SK-N-SH treated with all-trans-retinoic acid at 6 μM for 48 hours (cell line): ENCODE measurements at regions not wholly inside any gene's neighbourhood (a gene's known extent, or its start where the extent isn't known, plus 50 kb on each side); places are given as distances from the start of the nearest gene placed in this dataset.

Source experiments
- ATAC-seq: fragments of 200-7000 bp; cut with Tn5 transposase; 3 replicates; pipeline ENCODE4 v1.9.1; 2020; ENCODE audit warnings: mild to moderate bottlenecking, moderate library complexity
- ARNTL ChIP-seq: fragments of 450-650 bp; formaldehyde crosslinking; IDR thresholded peaks from 2 replicates; pipeline ENCODE4 v1.5.0; 2020; ENCODE audit warnings: low read depth, mild to moderate bottlenecking, moderate library complexity, borderline replicate concordance
- BACH2 ChIP-seq: fragments of 250-450 bp; sonication (Bioruptor Pico); IDR thresholded peaks from 2 replicates; pipeline ENCODE4 v1.9.0; 2021; ENCODE audit warnings: mild to moderate bottlenecking, borderline replicate concordance
- CREB5 ChIP-seq: fragments of 250-450 bp; sonication (Bioruptor Pico); IDR thresholded peaks from 2 replicates; pipeline ENCODE4 v1.5.1; 2020; ENCODE audit warnings: low read depth, mild to moderate bottlenecking, moderate library complexity
- CSDC2 ChIP-seq: fragments of 250-450 bp; sonication (Bioruptor Pico); IDR thresholded peaks from 2 replicates; pipeline ENCODE4 v1.5.0; 2020; ENCODE audit warnings: mild to moderate bottlenecking, moderate library complexity
- ESRRG ChIP-seq: fragments of 250-450 bp; sonication (Bioruptor Pico); IDR thresholded peaks from 2 replicates; pipeline ENCODE4 v1.6.1; 2021; ENCODE audit warnings: mild to moderate bottlenecking
- GLIS3 ChIP-seq: fragments of 250-450 bp; sonication (Bioruptor Pico); IDR thresholded peaks from 2 replicates; pipeline ENCODE4 v1.5.0; 2020; ENCODE audit warnings: mild to moderate bottlenecking, moderate library complexity
- ISL1 ChIP-seq: fragments of 250-450 bp; sonication (Bioruptor Pico); IDR thresholded peaks from 2 replicates; pipeline ENCODE4 v2.1.2; 2022; ENCODE audit warnings: mild to moderate bottlenecking, moderate library complexity
- OSR1 ChIP-seq: fragments of 250-450 bp; sonication (Bioruptor Pico); IDR thresholded peaks from 2 replicates; pipeline ENCODE4 v1.8.0; 2022; ENCODE audit warnings: moderate library complexity, mild to moderate bottlenecking, inconsistent platforms
- PPARA ChIP-seq: fragments of 250-450 bp; sonication (Bioruptor Pico); IDR thresholded peaks from 2 replicates; pipeline ENCODE4 v1.5.0; 2020; ENCODE audit warnings: mild to moderate bottlenecking, borderline replicate concordance
- RARB ChIP-seq: fragments of 250-450 bp; sonication (Bioruptor Pico); IDR thresholded peaks from 2 replicates; pipeline ENCODE4 v1.8.0; 2021; ENCODE audit warnings: mild to moderate bottlenecking, moderate library complexity
- SNAI2 ChIP-seq: fragments of 250-450 bp; sonication (Bioruptor Pico); IDR thresholded peaks from 2 replicates; pipeline ENCODE4 v1.5.0; 2020; ENCODE audit warnings: mild to moderate bottlenecking, moderate library complexity
- TCF4 ChIP-seq: fragments of 250-450 bp; sonication (Bioruptor Pico); IDR thresholded peaks from 2 replicates; pipeline ENCODE4 v1.8.0; 2021; ENCODE audit warnings: mild to moderate bottlenecking, moderate library complexity, borderline replicate concordance
- TOX ChIP-seq: fragments of 250-450 bp; sonication (Bioruptor Pico); IDR thresholded peaks from 2 replicates; pipeline ENCODE4 v1.8.0; 2021; ENCODE audit warnings: mild to moderate bottlenecking, moderate library complexity, borderline replicate concordance
- TSHZ2 ChIP-seq: fragments of 250-450 bp; sonication (Bioruptor Pico); IDR thresholded peaks from 2 replicates; pipeline ENCODE4 v1.5.0; 2020; ENCODE audit warnings: mild to moderate bottlenecking, moderate library complexity
- ZC3H10 ChIP-seq: fragments of 250-450 bp; sonication (Bioruptor Pico); IDR thresholded peaks from 2 replicates; pipeline ENCODE4 v1.5.1; 2021; ENCODE audit warnings: mild to moderate bottlenecking, moderate library complexity
- ZFP3 ChIP-seq: fragments of 250-450 bp; sonication (Bioruptor Pico); IDR thresholded peaks from 2 replicates; pipeline ENCODE4 v1.5.0; 2020; ENCODE audit warnings: mild to moderate bottlenecking, moderate library complexity
- ZFP30 ChIP-seq: fragments of 450-650 bp; formaldehyde crosslinking; IDR thresholded peaks from 2 replicates; pipeline ENCODE4 v1.5.0; 2022; ENCODE audit warnings: mild to moderate bottlenecking, moderate library complexity
- ZNF70 ChIP-seq: fragments of 450-650 bp; formaldehyde crosslinking; IDR thresholded peaks from 2 replicates; pipeline ENCODE4 v1.5.0; 2020; ENCODE audit warnings: mild to moderate bottlenecking, moderate library complexity
- ZNF8 ChIP-seq: fragments of 450-650 bp; formaldehyde crosslinking; IDR thresholded peaks from 2 replicates; pipeline ENCODE4 v1.5.0; 2020; ENCODE audit warnings: mild to moderate bottlenecking, moderate library complexity
- TF ChIP-seq, protein P1 (sequence below): fragments of 250-450 bp; sonication (Bioruptor Pico); IDR thresholded peaks from 2 replicates; pipeline ENCODE4 v1.8.0; 2021; ENCODE audit warnings: low read depth, mild to moderate bottlenecking, moderate library complexity, borderline replicate concordance
- TF ChIP-seq, protein P2 (sequence below): fragments of 250-450 bp; sonication (Bioruptor Pico); IDR thresholded peaks from 2 replicates; pipeline ENCODE4 v1.8.0; 2020; ENCODE audit warnings: mild to moderate bottlenecking, moderate library complexity, borderline replicate concordance

DNA sequence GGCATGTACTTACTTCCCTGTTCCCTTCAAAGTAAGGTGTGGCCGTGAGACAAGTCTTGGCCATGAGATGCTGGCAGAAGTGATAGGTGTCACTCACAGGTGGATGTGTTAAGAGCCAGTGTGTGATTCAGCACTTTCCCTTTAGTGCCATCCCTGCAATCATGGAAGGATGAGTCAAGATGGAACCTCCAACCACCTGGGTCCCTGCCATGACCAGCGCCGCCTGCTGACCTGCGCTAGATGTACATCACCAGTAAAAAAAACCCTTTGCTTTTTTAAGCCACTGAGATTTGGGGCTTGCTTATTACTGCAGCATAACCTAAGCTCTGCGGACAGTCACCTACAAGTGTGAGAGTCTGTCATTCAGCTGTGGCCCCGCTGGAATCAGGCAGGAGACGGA is 71.7 kb downstream of the TOMM20 start:
- no peak for ATAC-seq
- TF ChIP-seq TCF4 (CRISPR knock-in tag) (no peak), SNAI2 (no peak), CSDC2 (no peak), ZNF70 (no peak), ZFP3 (CRISPR knock-in tag) (no peak), TSHZ2 (CRISPR knock-in tag) (no peak), RARB (CRISPR knock-in tag) (no peak), ARNTL (CRISPR knock-in tag) (no peak), ZFP30 (CRISPR knock-in tag) (no peak), CREB5 (CRISPR knock-in tag) (no peak), GLIS3 (CRISPR knock-in tag) (no peak), OSR1 (no peak), BACH2 (CRISPR knock-in tag) (no peak)

GRCh38 chr1:235054936-235055335 is 73.7 kb downstream of the TOMM20 start:
- no peak for ATAC-seq

More at GRCh38 chr1:235054936-235055335, 73.7 kb downstream of the TOMM20 start:
- TF ChIP-seq RARB (CRISPR knock-in tag) (no peak), ESRRG (CRISPR knock-in tag) (no peak), OSR1 (no peak), PPARA (CRISPR knock-in tag) (no peak), ISL1 (CRISPR knock-in tag) (no peak), BACH2 (CRISPR knock-in tag) (no peak), CSDC2 (no peak), ZNF70 (no peak), ZNF8 (CRISPR knock-in tag) (no peak), ZC3H10 (no peak), ZFP3 (CRISPR knock-in tag) (no peak), TSHZ2 (CRISPR knock-in tag) (no peak), TOX (CRISPR knock-in tag) (no peak), CREB5 (CRISPR knock-in tag) (no peak)
- TF ChIP-seq, protein P1, sequence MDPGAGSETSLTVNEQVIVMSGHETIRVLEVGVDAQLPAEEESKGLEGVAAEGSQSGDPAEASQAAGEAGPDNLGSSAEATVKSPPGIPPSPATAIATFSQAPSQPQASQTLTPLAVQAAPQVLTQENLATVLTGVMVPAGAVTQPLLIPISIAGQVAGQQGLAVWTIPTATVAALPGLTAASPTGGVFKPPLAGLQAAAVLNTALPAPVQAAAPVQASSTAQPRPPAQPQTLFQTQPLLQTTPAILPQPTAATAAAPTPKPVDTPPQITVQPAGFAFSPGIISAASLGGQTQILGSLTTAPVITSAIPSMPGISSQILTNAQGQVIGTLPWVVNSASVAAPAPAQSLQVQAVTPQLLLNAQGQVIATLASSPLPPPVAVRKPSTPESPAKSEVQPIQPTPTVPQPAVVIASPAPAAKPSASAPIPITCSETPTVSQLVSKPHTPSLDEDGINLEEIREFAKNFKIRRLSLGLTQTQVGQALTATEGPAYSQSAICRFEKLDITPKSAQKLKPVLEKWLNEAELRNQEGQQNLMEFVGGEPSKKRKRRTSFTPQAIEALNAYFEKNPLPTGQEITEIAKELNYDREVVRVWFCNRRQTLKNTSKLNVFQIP: no peak
- TF ChIP-seq, protein P2, sequence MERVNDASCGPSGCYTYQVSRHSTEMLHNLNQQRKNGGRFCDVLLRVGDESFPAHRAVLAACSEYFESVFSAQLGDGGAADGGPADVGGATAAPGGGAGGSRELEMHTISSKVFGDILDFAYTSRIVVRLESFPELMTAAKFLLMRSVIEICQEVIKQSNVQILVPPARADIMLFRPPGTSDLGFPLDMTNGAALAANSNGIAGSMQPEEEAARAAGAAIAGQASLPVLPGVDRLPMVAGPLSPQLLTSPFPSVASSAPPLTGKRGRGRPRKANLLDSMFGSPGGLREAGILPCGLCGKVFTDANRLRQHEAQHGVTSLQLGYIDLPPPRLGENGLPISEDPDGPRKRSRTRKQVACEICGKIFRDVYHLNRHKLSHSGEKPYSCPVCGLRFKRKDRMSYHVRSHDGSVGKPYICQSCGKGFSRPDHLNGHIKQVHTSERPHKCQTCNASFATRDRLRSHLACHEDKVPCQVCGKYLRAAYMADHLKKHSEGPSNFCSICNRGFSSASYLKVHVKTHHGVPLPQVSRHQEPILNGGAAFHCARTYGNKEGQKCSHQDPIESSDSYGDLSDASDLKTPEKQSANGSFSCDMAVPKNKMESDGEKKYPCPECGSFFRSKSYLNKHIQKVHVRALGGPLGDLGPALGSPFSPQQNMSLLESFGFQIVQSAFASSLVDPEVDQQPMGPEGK (CRISPR knock-in tag): no peak
